ENCODE measurements at regions not wholly inside any gene's neighbourhood (a gene's known extent, or its start where the extent isn't known, plus 50 kb on each side); places are given as distances from the start of the nearest gene placed in this dataset.
"Not testable (repeated sequence)": the region's sequence is repeated elsewhere in the genome, so short reads cannot be mapped to it uniquely, and the experiment has no call there.

GRCh38 chr6:4725136-4725760 is 51.0 kb upstream of the CDYL start:
- DNase-seq: not testable (repeated sequence)

GRCh38 chr6:4724727-4725126 is 51.5 kb upstream of the CDYL start:
- DNase-seq: not testable (repeated sequence)

GRCh38 chr6:4723383-4723782 is 52.8 kb upstream of the CDYL start:
- no peak for DNase-seq

- DNase-seq: not testable (repeated sequence)
These were observed 54.8 kb upstream of the CDYL start for GRCh38 chr6:4721368-4721767.

- no peak for DNase-seq
These were observed 56.7 kb upstream of the CDYL start for GRCh38 chr6:4719491-4719890.

GRCh38 chr6:4717856-4718255 is 58.3 kb upstream of the CDYL start:
- no peak for DNase-seq

GRCh38 chr6:4717124-4717523 is 59.1 kb upstream of the CDYL start:
- DNase-seq: no peak

GRCh38 chr6:4714961-4715501 is 61.2 kb upstream of the CDYL start:
- no peak for DNase-seq

GRCh38 chr6:4712291-4712690 is 63.9 kb upstream of the CDYL start:
- no peak for DNase-seq

- DNase-seq: no peak
These were observed 69.2 kb upstream of the CDYL start for GRCh38 chr6:4707011-4707410.

- no peak for DNase-seq
These were observed 70.4 kb upstream of the CDYL start for GRCh38 chr6:4705809-4706208.

- DNase-seq: no peak
These were observed 72.8 kb upstream of the CDYL start for GRCh38 chr6:4703382-4703781.

GRCh38 chr6:4698901-4699659 is 77.1 kb upstream of the CDYL start:
- DNase-seq: no peak

GRCh38 chr6:4693173-4693970 is 82.8 kb upstream of the CDYL start:
- DNase-seq: no peak

- DNase-seq: no peak
These were observed 83.5 kb upstream of the CDYL start for GRCh38 chr6:4692664-4693063.

- no peak for DNase-seq
These were observed 87.9 kb upstream of the CDYL start for GRCh38 chr6:4687989-4688947.

GRCh38 chr6:4687656-4687988 is 88.6 kb upstream of the CDYL start:
- DNase-seq: no peak

- no peak for DNase-seq
These were observed 93.6 kb upstream of the CDYL start for GRCh38 chr6:4682431-4683097.

GRCh38 chr6:4678506-4679300 is 97.5 kb upstream of the CDYL start:
- DNase-seq: no peak

- DNase-seq: no peak
These were observed 98.5 kb upstream of the CDYL start for GRCh38 chr6:4677751-4678065.

Data from occipital lobe (tissue), 1 donor.